SK-N-SH (cell line): ENCODE measurements at regions not wholly inside any gene's neighbourhood (a gene's known extent, or its start where the extent isn't known, plus 50 kb on each side); places are given as distances from the start of the nearest gene placed in this dataset.

Experiments used
- CTCF ChIA-PET: fragments of 300-600, 350-600 bp; formaldehyde crosslinking; extraction: SDS; loops from one replicate; lab custom pipeline; 2021; lab: Yijun Ruan, JAX
- POLR2A ChIA-PET: fragments of 350-600 bp; sonication (Branson Sonifier 250); formaldehyde crosslinking; extraction: SDS; loops from one replicate; lab custom pipeline; 2020; ENCODE audit warnings: antibody characterized with exemption, inconsistent platforms; lab: Yijun Ruan, JAX
- DNase-seq: peaks from one replicate; pipeline ENCODE4 v3.0.0; 2012
- H2AFZ ChIP-seq: fragments of 200-600 bp; sonication (generic); 2 replicates; pipeline ENCODE4 v1.8.1; 2016; ENCODE audit warnings: antibody characterized with exemption, mild to moderate bottlenecking, low read depth
- H3F3A ChIP-seq: fragments of 200-600 bp; sonication (generic); replicated peaks from 2 replicates; pipeline ENCODE3; 2016; ENCODE audit warnings: antibody characterized with exemption, mild to moderate bottlenecking; ENCODE audit not compliant: insufficient read depth
- H3K27ac ChIP-seq, 2 experiments: fragments of 200-500 bp in 1 of 2; fragments of 200-600 bp in 1 of 2; sonication (Bioruptor generic) in 1 of 2; sonication (generic), shearing (Covaris generic) in 1 of 2; 2 replicates each; pipeline versions ENCODE4 v1.5.1 to v1.6.1; 2014 to 2016; ENCODE audit warnings: low read depth in 2 of 2, inconsistent platforms in 1 of 2, low read length in 1 of 2, mild to moderate bottlenecking in 1 of 2, mixed read lengths in 1 of 2
- H3K27me3 ChIP-seq: fragments of 200-600 bp; sonication (generic), shearing (Covaris generic); 2 replicates; pipeline ENCODE4 v1.6.1; 2016; ENCODE audit warnings: mixed run types; ENCODE audit not compliant: insufficient read depth
- H3K36me3 ChIP-seq, 2 experiments: fragments of 200-500 bp in 1 of 2; fragments of 200-600 bp in 1 of 2; sonication (Bioruptor generic) in 1 of 2; sonication (generic) in 1 of 2; replicated peaks in 1 of 2; 2 replicates each; pipeline versions ENCODE3 to v1.5.1; 2014 to 2016; ENCODE audit warnings: low read length in 1 of 2, mild to moderate bottlenecking in 1 of 2; ENCODE audit not compliant: insufficient read depth in 2 of 2, control insufficient read depth in 1 of 2
- H3K4me1 ChIP-seq, 2 experiments: fragments of 200-500 bp in 1 of 2; fragments of 200-600 bp in 1 of 2; sonication (Bioruptor generic) in 1 of 2; sonication (generic), shearing (Covaris generic) in 1 of 2; 2 replicates each; pipeline versions ENCODE4 v1.5.1 to v1.6.1; 2014 to 2016; ENCODE audit warnings: low read depth in 1 of 2, low read length in 1 of 2, mixed run types in 1 of 2; ENCODE audit not compliant: insufficient read depth in 2 of 2, control insufficient read depth in 1 of 2
- H3K4me2 ChIP-seq: fragments of 200-600 bp; sonication (generic), shearing (Covaris generic); 2 replicates; pipeline ENCODE4 v1.6.1; 2017; ENCODE audit warnings: mixed run types
- H3K4me3 ChIP-seq, 2 experiments: fragments of 200-500 bp in 1 of 2; fragments of 200-600 bp in 1 of 2; sonication (Bioruptor generic) in 1 of 2; sonication (generic), shearing (Covaris generic) in 1 of 2; 2 replicates each; pipeline versions ENCODE4 v1.5.1 to v1.8.1; 2014 to 2016; ENCODE audit warnings: low read depth in 2 of 2, inconsistent platforms in 1 of 2, low read length in 1 of 2, mild to moderate bottlenecking in 1 of 2, mixed read lengths in 1 of 2, moderate library complexity in 1 of 2
- H3K79me2 ChIP-seq: fragments of 200-600 bp; sonication (generic); 2 replicates; pipeline ENCODE4 v1.8.1; 2017; ENCODE audit warnings: mild to moderate bottlenecking; ENCODE audit not compliant: insufficient read depth
- H3K9ac ChIP-seq: fragments of 200-600 bp; sonication (generic); 2 replicates; pipeline ENCODE4 v1.6.1; 2017; ENCODE audit warnings: mixed run types
- H3K9me2 ChIP-seq: fragments of 200-600 bp; sonication (generic); 2 replicates; pipeline ENCODE4 v1.6.1; 2017; ENCODE audit warnings: mixed run types
- H3K9me3 ChIP-seq: fragments of 200-600 bp; sonication (generic); 2 replicates; pipeline ENCODE4 v1.6.1; 2017; ENCODE audit warnings: mixed run types, mild to moderate bottlenecking, moderate library complexity
- H4K20me1 ChIP-seq: fragments of 200-600 bp; sonication (generic); 2 replicates; pipeline ENCODE4 v1.6.1; 2017; ENCODE audit warnings: mild to moderate bottlenecking, mixed run types; ENCODE audit not compliant: insufficient read depth
- FOSL2 ChIP-seq: IDR thresholded peaks from 2 replicates; pipeline ENCODE4 v1.4.0; 2012; ENCODE audit warnings: low read depth, mild to moderate bottlenecking, moderate library complexity, borderline replicate concordance
- FOXJ3 ChIP-seq: sonication (generic); formaldehyde crosslinking; IDR thresholded peaks from 2 replicates; pipeline ENCODE4 v1.5.1; 2020; ENCODE audit warnings: mild to moderate bottlenecking, missing genetic modification reagents
- IRF3 ChIP-seq: fragments of 150-350 bp; IDR thresholded peaks from 2 replicates; pipeline ENCODE4 v1.6.1; 2016; ENCODE audit warnings: mild to moderate bottlenecking, low read depth, low read length
- NFIC ChIP-seq: IDR thresholded peaks from 2 replicates; pipeline ENCODE4 v1.4.0; 2012; ENCODE audit warnings: borderline replicate concordance
- PBX3 ChIP-seq: IDR thresholded peaks from 2 replicates; pipeline ENCODE4; 2012
- POLR2AphosphoS5 ChIP-seq: IDR thresholded peaks from 2 replicates; pipeline ENCODE4 v1.6.1; 2012; ENCODE audit warnings: low read depth, low read length
- RXRA ChIP-seq: IDR thresholded peaks from 2 replicates; pipeline ENCODE4 v1.4.0; 2012; ENCODE audit warnings: low read depth, mild to moderate bottlenecking, borderline replicate concordance
- SMC3 ChIP-seq: IDR thresholded peaks from 2 replicates; pipeline ENCODE4 v1.6.1; 2012; ENCODE audit warnings: low read depth, low read length, improper control_type of control experiment
- TAF1 ChIP-seq: IDR thresholded peaks from 2 replicates; pipeline ENCODE4 v1.6.1; 2012; ENCODE audit warnings: low read depth, mild to moderate bottlenecking, low read length, moderate library complexity, borderline replicate concordance
- TEAD4 ChIP-seq: IDR thresholded peaks from 2 replicates; pipeline ENCODE4 v1.4.0; 2012; ENCODE audit warnings: mild to moderate bottlenecking, borderline replicate concordance; ENCODE audit not compliant: insufficient read depth
- USF2 ChIP-seq: fragments of 150-350 bp; IDR thresholded peaks from 2 replicates; pipeline ENCODE4 v1.6.1; 2017; ENCODE audit warnings: antibody characterized with exemption, low read length, low read depth, borderline replicate concordance
- ZBTB33 ChIP-seq: IDR thresholded peaks from 2 replicates; pipeline ENCODE4 v1.4.0; 2012; ENCODE audit warnings: low read depth, borderline replicate concordance
- WGBS: methylation state at CpG from one replicate; pipeline ENCODE4 v1.1.6; 2017; ENCODE audit warnings: low lambda C conversion rate; 5-methylcytosine and 5-hydroxymethylcytosine counted together

- TF ChIP-seq USF2 (no peak), PBX3 (no peak)
These were observed 278.4 kb upstream of the DDX18 start (continued) for GRCh38 chr2:117536139-117536538.

- Histone ChIP-seq H3K79me2 (no peaks in the 10 kb centered on the region), H3K27ac (no peak overlapping the region; a peak in 1 of 4 replicates), H3K9me3 (0 out of 2 replicates have a peak, but pooled peaks cover 3% of the 10 kb centered on the region), H4K20me1 (no peaks in the 10 kb centered on the region), H3K4me3 (no peak overlapping the region), H3K4me1 (peaks cover 0 to 7% of the 10 kb centered on the region in 2 experiments; a peak in 1 of 4 replicates), H3K9me2 (no peaks in the 10 kb centered on the region), H3K4me2 (no peak overlapping the region), H3K9ac (no peak overlapping the region), H3K36me3 (no peaks in the 10 kb centered on the region), H3K27me3 (no peaks in the 10 kb centered on the region), H2AFZ (no peak overlapping the region), H3F3A (no peaks in the 10 kb centered on the region)
- CTCF ChIA-PET = interaction anchor here (1.4 to 1.7 kb wide), 3 partner anchors 8 to 31 kb away, joined by 3 to 6 read pairs (median 5); no protein-coding TSS in a partner anchor
- POLR2A ChIA-PET = no interaction called here
- no peak for DNase-seq
- 8% methylated on average over 4 of the region's 4 CpGs for WGBS
- no peak for TF ChIP-seq FOSL2
- TF ChIP-seq RXRA = no peak
- no peak for TF ChIP-seq SMC3
- no peak for TF ChIP-seq ZBTB33
- no peak for TF ChIP-seq TEAD4
- TF ChIP-seq IRF3 = no peak
- no peak for TF ChIP-seq NFIC
- no peak for TF ChIP-seq TAF1
- TF ChIP-seq POLR2AphosphoS5 = no peak
These were observed 277.5 kb upstream of the DDX18 start for GRCh38 chr2:117537032-117537431.

GRCh38 chr2:117551858-117552257 is 262.6 kb upstream of the DDX18 start:
- no peak for DNase-seq
- Histone ChIP-seq H3K9ac (no peak overlapping the region), H3K79me2 (no peaks in the 10 kb centered on the region), H3K4me1 (no peaks in the 10 kb centered on the region; a peak in 1 of 4 replicates), H3K36me3 (no peaks in the 10 kb centered on the region), H3K4me3 (no peak overlapping the region), H4K20me1 (no peaks in the 10 kb centered on the region), H3K4me2 (no peak overlapping the region), H3K9me2 (no peaks in the 10 kb centered on the region), H3K27ac (no peak overlapping the region), H3F3A (no peaks in the 10 kb centered on the region)
- POLR2A ChIA-PET = no interaction called here
- CTCF ChIA-PET = interaction anchor here (1.2 kb wide), 1 partner anchor 10 kb away, joined by 4 read pairs; no protein-coding TSS in a partner anchor
- no peak for TF ChIP-seq FOXJ3
- TF ChIP-seq ZBTB33 = no peak
- TF ChIP-seq, all 33 proteins: peak for 0
- 42% methylated on average over 3 of the region's 3 CpGs for WGBS
- H3K9me3 ChIP-seq = no peaks in the 10 kb centered on the region
- H2AFZ ChIP-seq = no peak overlapping the region
- no peaks in the 10 kb centered on the region for H3K27me3 ChIP-seq
